HG03175 (cell line): ENCODE measurements at regions not wholly inside any gene's neighbourhood (a gene's known extent, or its start where the extent isn't known, plus 50 kb on each side); places are given as distances from the start of the nearest gene placed in this dataset.
"Not testable (repeated sequence)": the region's sequence is repeated elsewhere in the genome, so short reads cannot be mapped to it uniquely, and the experiment has no call there.

Experiments used
- ATAC-seq: cut with Tn5 transposase; IDR thresholded peaks from one replicate; pipeline ENCODE4 v1.9.1; 2021; ENCODE audit warnings: mild to moderate bottlenecking, moderate library complexity; ENCODE audit not compliant: unreplicated experiment

DNA sequence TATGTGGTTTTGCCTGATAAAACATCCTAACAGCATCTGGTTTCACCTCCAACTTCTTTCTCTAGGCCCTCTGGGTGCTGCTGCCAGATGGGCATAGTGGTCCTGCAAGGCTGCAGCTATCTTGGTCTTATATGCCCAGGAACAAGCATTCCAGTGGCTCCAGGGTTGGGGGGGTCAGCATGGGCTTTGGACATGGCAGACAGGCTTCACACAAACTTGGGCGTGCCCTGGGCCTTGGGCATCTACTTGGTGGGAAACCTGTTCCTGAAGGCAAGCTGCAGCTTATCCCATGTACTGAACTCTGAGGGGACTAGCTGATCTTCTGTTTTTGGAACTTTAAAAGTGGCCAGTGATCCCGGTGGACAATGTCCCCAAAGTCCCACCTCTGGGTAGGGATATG is 54.9 kb upstream of the ZNF678 start:
- ATAC-seq = no peak

DNA sequence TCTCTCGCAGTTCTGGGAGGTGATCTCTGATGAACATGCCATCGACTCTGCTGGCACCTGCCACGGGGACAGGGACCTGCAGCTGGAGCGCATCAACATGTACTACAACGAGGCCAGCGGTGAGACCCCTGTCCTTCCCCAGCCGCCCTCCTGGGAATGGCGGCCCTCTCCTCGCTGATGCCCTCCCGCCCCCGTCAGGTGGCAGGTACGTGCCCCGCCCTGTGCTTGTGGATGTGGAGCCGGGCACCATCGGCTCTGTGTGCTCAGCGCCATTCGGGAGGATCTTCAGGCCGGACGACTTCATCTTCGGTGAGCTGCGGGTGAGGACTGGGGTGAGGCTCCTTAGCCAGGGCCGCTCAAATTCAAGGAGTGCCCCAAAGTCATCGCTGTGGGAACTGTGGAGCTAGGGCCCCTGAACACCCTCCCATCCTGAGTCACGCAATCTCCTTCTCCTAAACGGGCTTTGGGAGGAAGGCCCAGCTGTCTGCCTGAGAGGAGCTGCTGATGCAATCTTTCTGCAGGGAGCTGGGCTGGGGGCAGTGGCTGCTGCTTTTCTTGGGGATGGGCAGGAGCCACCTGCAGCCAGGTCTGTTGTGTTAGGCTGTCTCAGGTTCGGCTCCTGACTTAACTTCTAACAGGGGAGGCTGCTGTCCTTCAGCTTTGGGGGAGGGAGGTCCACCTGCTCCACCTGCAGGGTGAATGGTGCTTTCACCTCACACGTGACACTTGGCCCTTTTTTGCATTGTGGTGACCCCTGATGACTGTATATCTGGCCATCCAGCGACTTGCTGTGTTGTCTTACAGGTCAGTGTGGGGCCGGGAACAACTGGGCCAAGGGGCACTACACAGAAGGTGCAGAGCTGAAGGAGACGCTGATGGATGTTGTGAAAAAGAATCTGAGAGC is 56.6 kb upstream of the ZNF678 start:
- ATAC-seq = not testable (repeated sequence)

DNA sequence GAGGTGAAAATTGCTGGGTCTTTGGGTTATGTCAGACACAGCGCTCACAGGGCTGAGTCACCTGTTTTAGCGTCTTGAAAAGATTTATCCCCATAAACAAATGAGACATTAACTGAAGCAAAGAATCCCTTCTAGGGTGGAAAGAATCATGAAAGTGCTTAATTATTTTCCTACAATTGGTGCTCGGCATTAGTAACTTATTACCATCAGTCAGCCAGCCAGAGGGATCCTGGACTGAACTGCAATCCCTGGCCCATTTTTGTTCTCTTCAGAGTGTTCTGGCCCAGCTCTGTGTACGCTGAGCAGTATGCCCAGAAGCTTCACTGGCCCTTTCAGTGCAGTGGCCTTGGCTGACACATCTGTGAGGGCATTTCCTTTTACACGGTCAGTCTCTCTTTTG is 67.3 kb upstream of the ZNF678 start:
- not testable (repeated sequence) for ATAC-seq

DNA sequence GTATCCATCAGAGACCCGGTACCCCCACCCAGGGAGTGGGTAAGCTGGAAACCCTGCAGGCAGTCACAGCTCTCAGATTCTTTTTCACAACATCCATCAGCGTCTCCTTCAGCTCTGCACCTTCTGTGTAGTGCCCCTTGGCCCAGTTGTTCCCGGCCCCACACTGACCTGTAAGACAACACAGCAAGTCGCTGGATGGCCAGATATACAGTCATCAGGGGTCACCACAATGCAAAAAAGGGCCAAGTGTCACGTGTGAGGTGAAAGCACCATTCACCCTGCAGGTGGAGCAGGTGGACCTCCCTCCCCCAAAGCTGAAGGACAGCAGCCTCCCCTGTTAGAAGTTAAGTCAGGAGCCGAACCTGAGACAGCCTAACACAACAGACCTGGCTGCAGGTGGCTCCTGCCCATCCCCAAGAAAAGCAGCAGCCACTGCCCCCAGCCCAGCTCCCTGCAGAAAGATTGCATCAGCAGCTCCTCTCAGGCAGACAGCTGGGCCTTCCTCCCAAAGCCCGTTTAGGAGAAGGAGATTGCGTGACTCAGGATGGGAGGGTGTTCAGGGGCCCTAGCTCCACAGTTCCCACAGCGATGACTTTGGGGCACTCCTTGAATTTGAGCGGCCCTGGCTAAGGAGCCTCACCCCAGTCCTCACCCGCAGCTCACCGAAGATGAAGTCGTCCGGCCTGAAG is 69.3 kb upstream of the ZNF678 start:
- not testable (repeated sequence) for ATAC-seq

DNA sequence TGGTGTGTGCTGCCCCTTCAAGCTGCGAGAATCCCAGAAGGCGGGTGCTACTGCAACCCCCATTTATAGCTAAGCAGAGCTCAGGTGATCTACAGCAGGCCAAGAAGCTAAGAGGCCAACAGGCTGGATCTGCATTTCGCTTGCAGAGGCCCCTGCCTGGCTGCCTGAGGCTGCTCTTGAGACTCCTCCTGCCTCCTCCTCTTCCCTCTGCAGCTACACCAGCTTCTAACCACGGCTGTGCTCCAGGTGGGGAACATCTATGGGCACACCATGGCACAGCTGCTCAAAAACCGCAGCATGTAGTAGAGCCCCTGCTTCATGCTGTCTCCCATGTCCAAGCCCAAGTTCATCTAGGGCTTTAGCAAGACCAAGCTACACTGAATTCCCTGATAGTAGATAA is 72.9 kb upstream of the ZNF678 start:
- ATAC-seq = no peak

DNA sequence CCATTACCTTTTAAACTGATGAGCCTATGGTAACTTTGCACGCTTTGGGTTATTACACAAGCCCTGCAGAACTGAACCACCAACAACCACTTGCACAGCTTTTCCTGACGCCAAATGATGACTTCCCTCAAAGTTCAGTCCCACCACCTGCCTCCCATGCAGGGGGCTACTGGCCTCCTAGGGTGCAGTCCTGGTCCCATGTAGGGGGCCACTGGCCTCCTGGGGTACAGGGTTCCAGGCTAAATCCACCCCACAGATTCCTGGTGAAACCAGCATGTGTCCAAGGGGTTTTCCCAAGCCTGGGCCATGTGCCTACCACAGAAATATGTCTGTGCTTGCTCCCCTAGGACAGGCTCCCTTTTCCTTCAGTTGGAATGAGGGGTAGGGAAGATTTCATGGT is 73.4 kb upstream of the ZNF678 start:
- no peak for ATAC-seq

DNA sequence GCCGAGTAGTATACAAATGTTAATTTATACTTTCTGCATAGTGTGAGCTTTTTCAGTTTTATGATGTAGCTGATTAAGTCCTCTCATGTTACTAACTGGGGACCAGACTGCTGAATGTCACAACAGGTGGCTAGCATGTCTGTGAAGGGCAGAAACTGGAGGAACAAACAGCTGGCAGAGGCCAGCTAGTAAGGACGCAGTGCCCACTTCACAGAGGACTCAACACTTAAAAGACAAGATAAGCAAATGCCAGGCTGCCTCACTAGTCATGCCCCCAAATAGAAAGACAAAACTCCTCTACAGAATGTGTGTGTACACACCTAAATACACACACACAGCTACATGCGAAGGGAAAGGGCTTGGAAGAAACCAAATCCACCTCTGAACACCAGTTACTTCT is 73.8 kb upstream of the ZNF678 start:
- no peak for ATAC-seq

DNA sequence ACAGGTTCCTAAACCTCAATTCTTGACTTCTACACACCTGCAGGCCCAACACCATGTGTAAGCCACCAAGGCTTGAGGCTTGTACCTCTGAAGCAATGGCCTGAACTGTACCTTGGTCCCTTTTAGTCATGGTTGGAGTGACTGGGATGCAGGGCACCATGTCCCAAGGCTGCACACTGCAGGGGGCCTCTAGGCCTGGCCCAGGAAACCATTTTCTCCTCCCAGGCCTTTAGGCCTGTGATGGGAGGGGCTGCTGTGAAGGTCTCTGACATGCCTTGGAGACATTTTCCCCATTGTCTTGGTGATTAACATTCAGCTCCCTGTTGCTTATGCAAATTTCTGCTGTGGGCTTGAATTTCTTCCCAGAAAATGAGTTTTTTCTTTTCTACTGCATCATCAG is 75.8 kb upstream of the ZNF678 start:
- ATAC-seq = no peak

DNA sequence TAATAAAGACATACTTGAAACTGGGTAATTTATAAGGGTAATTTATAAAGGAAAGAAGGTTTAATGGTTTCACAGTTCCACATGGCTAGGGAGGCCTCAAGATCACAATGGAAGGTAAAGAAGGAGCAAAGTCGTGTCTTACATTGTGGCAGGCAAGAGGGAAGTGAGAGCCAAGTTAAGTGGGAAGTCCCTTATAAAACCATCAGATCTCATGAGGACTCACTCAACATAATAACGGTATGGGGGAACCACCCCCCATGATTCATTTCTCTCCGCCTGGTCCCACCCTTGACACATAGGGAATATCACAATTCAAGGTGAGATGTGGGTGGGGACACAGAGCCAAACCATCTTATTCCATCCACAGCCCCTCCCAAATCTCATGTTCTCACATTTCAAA is 76.8 kb upstream of the ZNF678 start:
- no peak for ATAC-seq

DNA sequence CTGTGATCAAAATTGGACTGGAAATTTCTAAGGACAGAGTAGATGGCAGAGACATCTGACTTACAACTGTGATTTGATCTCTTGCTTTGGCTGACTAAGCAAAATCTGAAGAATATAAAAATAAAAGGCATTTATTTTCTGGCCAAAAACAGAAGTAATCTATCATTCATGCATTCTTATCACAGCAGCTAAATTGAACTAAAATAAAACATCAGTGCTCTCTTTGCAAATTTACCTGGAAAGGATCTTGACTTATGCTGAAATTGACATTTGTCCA is 81.4 kb upstream of the ZNF678 start:
- no peak for ATAC-seq

DNA sequence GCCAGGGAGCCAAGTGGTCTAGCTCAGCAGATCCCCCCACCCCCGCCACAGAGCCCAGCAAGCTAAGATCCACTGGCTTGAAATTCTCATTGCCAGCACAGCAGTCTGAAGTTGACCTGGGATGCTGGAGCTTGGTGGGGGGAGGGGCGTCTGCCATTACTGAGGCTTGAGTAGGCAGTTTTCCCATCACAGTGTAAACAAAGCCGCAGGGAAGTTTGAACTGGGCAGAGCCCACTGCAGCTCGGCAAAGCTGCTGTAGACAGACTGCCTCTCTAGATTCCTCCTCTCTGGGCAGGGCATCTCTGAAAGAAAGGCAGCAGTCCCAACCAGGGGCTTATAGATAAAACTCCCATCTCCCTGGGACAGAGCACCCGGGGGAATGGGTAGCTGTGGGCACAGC is 89.3 kb upstream of the ZNF678 start:
- not testable (repeated sequence) for ATAC-seq

DNA sequence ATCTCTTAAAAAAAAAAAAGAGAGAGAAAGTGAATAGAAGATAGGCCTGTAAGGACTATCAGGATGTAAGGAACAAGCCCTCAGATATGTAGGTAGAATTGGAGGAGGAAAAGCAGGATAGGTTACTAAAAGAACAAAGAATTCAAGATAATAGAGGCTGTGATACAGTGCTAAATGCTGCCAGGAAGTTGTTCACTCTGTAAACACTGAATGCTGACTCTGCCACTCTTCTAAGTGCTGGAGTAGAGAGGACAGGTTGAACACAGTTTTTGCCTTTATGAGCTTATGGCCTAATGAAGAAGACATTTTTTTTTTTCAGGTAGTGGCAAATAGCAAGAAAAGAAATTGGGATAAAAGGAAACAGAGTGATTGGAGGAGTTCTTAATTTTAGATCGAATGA is 90.6 kb upstream of the ZNF678 start:
- ATAC-seq = no peak

DNA sequence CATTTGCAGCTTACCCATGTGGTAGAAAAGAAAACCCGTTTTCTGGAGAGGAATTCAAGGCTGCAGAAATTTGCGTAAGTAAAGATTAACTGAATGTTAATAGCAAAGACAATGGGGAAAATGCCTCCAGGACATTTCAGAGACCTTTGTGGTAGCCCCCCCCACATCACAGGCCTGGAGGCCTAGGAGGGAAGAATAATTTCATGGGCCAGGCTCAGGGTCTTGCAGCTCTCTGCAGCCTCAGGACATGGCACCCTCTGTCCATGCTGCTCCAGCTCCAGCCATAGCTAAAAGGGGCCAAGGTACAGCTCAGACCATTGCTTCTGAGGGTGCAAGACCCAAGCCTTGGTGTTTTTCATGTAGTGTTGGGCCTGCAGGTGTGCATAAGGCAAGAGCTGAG is 92.7 kb upstream of the ZNF678 start:
- ATAC-seq = no peak

DNA sequence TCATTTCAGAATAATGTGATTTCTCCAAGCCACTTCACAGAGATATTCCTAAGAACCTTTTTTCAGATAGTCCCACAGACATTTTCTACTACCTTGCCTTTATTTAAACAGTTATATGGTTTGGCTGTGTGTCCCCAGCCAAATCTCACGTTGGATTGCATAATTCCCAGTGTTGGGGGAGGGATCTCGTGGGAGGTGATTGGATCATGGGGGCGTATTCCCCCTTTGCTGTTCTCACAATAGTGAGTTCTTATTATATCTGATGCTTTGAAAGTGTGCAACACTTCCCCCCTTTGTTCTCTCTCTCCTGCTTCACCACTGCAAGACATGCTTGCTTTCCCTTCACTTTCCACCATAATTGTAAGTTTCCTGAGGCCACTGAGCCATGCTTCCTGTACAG is 93.6 kb upstream of the ZNF678 start:
- no peak for ATAC-seq

DNA sequence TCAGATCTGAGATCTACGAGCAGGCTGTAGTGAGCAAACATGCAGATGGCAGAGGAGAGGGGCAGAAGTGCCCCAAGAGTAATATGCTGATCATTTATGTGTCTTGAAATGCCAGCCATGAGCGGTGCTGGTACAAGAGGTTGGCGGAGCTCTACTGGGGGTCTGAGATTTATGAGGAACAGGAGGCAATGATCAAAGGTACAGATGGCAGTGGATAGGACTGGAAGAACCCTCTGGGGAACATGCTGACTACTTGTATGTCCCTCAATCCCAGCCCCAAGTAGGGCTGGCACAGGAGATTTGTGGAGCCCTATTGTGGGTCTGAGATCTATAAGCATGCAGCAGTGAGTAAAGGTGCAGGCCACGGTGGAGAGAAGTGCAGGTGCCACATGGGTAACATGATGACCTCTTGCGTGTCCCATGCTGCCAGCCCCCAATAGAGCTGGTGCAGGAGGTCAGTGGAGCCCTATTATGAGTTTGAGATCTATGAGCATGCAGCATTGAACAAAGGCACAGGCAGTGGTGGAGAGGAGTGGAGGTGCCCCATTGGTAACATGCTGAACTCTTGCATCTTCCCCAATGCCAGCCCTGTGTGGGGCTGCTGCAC is 97.2 kb upstream of the ZNF678 start:
- ATAC-seq = no peak

DNA sequence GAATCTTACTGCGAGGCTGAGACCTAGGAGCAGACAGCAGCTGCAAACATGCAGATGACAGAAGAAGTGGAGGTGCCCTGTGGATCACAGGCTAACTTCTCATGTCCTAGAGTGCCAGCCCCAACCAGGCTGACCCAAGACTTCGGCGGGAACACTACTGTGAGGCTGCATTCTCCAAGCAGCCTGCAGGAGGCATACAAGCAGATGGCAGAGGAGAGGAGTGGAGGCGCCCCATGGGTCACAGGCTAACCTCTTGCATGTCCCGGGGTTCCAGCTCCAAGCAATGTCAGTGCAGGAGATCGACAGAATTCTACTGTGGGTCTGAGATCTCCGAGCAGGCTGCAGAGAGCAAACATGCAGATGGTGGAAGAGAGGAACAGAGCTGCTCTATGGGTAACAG is 98.1 kb upstream of the ZNF678 start:
- no peak for ATAC-seq

DNA sequence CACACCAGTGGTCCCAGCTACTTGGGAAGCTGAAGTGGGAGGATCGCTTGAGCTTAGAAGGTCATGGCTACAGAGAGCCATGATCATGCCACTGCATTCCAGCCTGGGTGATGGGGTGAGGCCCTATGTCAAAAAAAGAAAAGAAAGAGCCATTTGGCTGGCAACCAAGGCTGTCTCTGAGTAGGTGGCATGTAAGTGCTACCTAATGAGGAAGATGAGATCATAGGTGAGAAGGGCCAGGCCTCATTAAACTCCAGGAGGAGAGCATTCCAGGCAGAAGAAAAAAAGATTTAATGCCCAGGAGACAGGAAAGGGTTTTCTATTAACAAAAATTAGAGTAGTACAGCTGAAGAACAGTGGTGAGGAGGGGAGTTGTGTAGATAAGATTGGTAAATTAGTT is 103.4 kb upstream of the ZNF678 start:
- no peak for ATAC-seq

DNA sequence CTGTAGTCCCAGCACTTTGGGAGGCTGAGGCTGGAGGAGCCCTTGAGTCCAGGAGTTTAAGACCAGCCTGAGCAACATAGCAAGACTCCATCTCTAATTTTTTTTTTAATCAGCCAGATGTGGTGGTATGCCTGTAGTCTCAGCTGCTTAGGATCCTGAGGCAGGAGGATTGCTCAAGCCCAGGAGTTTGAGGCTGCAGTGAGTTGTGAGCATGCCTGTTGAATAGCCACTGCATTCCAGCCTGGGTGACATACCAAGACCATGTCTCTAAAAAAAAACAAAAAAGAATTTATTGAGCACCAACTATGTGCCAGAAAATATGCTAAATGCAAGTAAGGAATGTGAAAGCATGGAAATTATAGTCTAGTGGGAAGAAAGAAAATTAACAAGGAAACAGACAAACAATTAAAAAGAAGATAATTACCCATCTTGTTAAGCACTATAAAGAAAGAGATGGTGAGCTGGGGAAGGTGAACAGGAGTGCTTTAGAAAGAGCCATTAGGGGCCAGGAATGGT is 104.0 kb upstream of the ZNF678 start:
- no peak for ATAC-seq

DNA sequence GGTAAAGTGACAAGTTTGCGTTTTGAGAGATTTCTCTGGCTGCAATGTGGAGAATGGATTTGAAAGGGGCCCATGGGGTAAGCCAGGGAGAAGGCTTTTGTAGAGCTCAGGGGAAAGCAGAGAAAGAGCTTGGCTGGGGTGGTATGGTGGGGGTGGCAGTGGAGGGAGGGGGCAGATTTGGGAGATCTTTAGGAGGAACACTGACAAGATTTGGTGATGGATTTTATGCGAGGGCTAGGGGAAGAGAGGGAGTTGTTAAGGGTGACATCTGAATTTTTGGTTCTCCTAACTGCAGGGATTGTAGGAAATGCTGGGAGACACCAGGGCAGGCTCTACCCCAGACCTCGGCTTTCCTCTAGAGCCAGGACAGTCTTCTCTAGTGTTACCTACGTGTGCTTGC is 108.7 kb upstream of the ZNF678 start:
- no peak for ATAC-seq

DNA sequence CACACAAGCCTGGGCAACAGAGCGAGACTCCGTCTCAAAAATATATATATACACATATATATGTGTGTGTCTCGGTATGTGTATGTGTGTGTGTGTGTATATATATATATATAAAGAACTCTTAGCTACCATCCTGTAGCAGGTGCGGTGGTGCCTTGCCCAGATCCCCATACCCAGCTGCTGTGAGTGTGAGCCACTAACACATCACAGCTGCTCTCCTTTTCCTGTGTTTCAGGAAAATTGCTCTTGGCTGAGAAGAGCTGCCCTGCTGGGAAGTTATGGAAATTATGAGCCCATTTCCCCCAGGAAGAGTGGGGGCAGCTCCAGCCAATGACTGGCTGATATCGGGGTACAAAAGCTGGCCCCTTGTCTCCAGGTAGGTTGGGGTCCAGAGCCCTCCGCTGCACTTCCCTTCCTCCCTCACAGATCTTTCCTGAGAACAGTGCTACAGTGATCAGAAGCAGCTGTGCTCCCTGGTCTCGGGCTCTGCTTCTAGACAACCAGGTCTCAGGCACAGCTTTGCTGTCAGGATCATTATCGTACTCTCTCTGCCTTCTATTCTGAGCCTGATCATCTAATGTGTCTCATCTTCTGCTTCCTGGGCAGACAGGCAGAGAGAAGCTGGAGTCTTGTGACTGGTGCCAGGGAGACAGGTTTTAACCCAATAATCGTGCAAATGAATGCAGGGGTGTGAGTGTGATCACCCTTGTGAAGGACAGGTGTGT is 109.6 kb upstream of the ZNF678 start:
- ATAC-seq = no peak

DNA sequence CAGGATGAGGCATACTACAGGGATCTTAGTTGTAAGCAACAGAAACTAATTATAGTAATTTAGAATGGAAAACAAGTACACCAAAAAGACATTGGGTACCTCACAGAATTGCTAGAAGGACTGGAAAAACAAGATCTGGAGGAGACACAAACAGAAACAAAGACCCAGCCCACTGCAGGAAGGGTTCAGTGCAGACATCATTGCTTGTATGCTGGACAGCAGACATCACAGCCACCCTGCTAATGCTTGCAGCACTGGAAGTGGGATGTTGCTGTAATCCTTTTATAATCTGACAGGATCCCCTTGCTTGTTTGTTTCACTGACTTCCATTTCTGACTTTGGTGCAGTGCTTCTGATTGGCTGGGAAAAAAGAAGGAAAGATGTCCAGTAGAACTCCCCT is 111.4 kb upstream of the ZNF678 start:
- ATAC-seq = no peak
